Naive thymus-derived CD8-positive, alpha-beta T cell (primary cell): ENCODE measurements at regions not wholly inside any gene's neighbourhood (a gene's known extent, or its start where the extent isn't known, plus 50 kb on each side); places are given as distances from the start of the nearest gene placed in this dataset.
"Not testable (repeated sequence)": the region's sequence is repeated elsewhere in the genome, so short reads cannot be mapped to it uniquely, and the experiment has no call there.

Experiments used
- ATAC-seq, 2 donors: fragments of 150-1000 bp; cut with Tn5 transposase in 1 of 2; sonication (Bioruptor Pico), chemical (Tn5 transposase) in 1 of 2; 1 replicate in 1 of 2; 2 replicates in 1 of 2; pipeline ENCODE4 v1.10.0; 2021; ENCODE audit warnings: mild to moderate bottlenecking in 2 of 2, moderate library complexity in 2 of 2
- POLR2A ChIA-PET: fragments of 350-600 bp; sonication (Branson Sonifier 250); formaldehyde crosslinking; loops from one replicate; lab custom pipeline; 2021; ENCODE audit warnings: antibody characterized with exemption; lab: Charles Lee
- DNase-seq, 10 donors: peaks; one replicate each; pipeline versions ENCODE4 v3.0.0 to v3.0.0-alpha.2; 2020 to 2022
- H3K27ac Mint-ChIP-seq, 10 donors: one replicate each; pipeline ENCODE4 v1.8.0; 2020 to 2022; ENCODE audit warnings: mild to moderate bottlenecking in 10 of 10, mixed read lengths in 10 of 10, moderate library complexity in 4 of 10, inconsistent platforms in 1 of 10
- H3K27me3 Mint-ChIP-seq, 5 donors: one replicate each; pipeline ENCODE4 v1.8.0; 2021 to 2022; ENCODE audit warnings: mixed read lengths in 5 of 5
- H3K36me3 Mint-ChIP-seq, 3 donors: one replicate each; pipeline ENCODE4 v1.8.0; 2020 to 2022; ENCODE audit warnings: mixed read lengths in 3 of 3, mild to moderate bottlenecking in 2 of 3, inconsistent platforms in 1 of 3
- H3K4me1 Mint-ChIP-seq, 4 donors: one replicate each; pipeline ENCODE4 v1.8.0; 2021 to 2022; ENCODE audit warnings: mixed read lengths in 4 of 4
- H3K4me3 Mint-ChIP-seq, 10 donors: one replicate each; pipeline ENCODE4 v1.8.0; 2020 to 2022; ENCODE audit warnings: mild to moderate bottlenecking in 10 of 10, mixed read lengths in 10 of 10, moderate library complexity in 6 of 10, inconsistent platforms in 1 of 10
- H3K9me3 Mint-ChIP-seq, 9 donors: one replicate each; pipeline ENCODE4 v1.8.0; 2020 to 2022; ENCODE audit warnings: mixed read lengths in 9 of 9, mild to moderate bottlenecking in 3 of 9, inconsistent platforms in 1 of 9, moderate library complexity in 1 of 9

DNA sequence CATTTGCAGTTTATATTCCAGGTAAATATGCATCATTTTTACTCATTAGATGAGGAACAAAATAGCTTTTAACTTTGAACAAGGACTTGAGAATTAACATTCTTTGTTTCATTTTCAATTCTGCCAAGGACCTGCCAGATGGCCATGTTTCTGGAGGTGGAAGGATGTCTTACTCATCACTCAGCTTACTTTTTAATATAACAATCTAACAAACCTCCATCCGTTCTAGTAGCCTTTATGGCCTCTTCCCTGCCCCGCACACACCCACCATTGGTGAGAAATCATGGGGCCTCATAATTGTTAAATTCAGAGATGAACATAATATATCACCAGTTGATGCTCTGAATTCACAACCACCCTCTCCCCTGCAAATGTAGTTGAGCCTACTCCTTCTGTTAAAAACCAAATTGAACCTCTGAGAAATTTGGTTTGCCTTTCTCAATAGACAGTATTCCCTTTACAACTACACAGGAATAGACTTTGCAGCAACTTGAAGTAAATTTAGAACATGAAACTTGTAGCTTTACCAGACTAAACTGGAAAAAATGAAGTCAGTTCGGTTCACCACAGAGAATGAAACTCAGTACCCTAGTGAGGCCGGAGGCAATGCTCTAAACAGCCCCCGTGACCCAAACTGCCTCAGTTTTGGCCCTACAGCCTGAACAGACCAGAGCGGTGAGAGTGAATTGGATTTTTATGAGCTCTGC is 50.1 kb upstream of the ACSL4 start:
- H3K27me3 Mint-ChIP-seq = no peaks in the 10 kb centered on the region
- peak overlapping the region in 1 of 10 donors; percentile 90 for H3K27ac Mint-ChIP-seq
- H3K36me3 Mint-ChIP-seq = no peaks in the 10 kb centered on the region
- H3K9me3 Mint-ChIP-seq = no peaks in the 10 kb centered on the region
- DNase-seq = no peak
- POLR2A ChIA-PET = no interaction called here
- no peak overlapping the region for H3K4me3 Mint-ChIP-seq
- no peak for ATAC-seq
- H3K4me1 Mint-ChIP-seq = no peaks in the 10 kb centered on the region

DNA sequence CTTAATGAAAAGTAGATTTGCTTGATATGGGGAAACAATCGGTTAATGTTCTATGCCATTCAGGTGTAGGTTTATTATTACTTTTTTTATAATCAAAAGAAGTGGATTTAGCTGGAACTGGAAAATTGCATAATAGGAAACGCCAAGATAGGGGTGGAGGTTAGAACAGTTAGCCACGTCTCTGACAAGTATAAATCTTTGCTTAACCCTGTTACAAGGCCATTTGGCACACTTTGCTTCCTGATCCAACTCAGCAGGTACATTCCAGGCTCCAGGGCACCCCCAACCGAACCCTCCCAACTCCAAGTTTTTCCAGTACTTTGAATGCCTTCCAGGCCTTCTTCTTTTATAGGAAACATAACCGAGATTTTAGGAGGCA is 50.6 kb upstream of the ACSL4 start:
- ATAC-seq (no peak), DNase-seq (no peak)
- Mint-ChIP-seq H3K27ac (no peak overlapping the region), H3K9me3 (no peaks in the 10 kb centered on the region), H3K36me3 (no peaks in the 10 kb centered on the region), H3K27me3 (no peaks in the 10 kb centered on the region), H3K4me3 (no peak overlapping the region), H3K4me1 (no peaks in the 10 kb centered on the region)
- POLR2A ChIA-PET = no interaction called here

DNA sequence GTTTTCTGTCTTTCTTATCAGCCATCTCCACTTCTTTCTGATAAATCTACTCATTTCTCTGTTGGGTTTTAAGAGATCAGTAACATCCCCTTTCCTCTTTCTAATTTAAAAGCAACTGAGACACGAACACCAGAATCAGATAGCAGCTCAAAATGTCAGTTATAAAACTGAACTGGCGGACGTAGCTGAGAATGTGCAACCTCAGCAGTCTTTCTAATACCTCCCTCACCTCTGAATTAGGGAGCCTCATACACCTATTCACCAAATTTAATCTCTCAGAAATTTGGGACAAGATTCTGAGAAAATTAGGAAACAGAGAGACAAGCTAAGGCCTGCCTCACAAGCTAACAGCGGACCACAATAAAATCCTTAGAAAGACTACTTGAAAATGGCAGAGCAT is 52.0 kb upstream of the ACSL4 start:
- no peak for ATAC-seq
- Mint-ChIP-seq H3K36me3 (no peaks in the 10 kb centered on the region), H3K27me3 (peaks cover 0 to 2% (median 0%) of the 10 kb centered on the region in 5 donors), H3K4me1 (no peaks in the 10 kb centered on the region), H3K4me3 (no peak overlapping the region), H3K9me3 (no peaks in the 10 kb centered on the region), H3K27ac (no peak overlapping the region)
- POLR2A ChIA-PET = interaction anchor here (0.6 kb wide), 1 partner anchor 21 kb away, joined by 3 read pairs; no protein-coding TSS in a partner anchor
- no peak for DNase-seq

GRCh38 chrX:109790511-109790910 is 57.5 kb upstream of the ACSL4 start:
- ATAC-seq, H3K36me3 Mint-ChIP-seq, POLR2A ChIA-PET: not testable (repeated sequence)

DNA sequence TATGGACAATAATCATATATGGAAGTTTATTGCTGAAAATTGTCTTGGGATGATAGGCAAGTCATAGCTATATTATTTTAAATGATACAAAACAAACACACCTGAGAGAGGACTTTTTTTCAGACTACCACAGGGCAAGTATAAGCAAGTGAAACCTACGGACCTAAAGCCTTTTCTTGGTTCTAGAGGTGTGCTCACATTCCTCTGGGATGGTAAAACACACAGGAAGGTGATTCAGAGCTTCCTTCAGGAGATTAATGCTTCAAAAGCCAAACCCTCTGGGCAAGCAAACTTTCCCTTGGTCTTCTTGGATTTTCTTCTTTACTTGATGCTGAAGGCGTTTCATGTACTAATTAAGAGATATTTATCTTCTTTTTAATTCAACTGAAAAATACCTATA is 60.1 kb upstream of the ACSL4 start:
- ATAC-seq (no peak), DNase-seq (no peak)
- peaks cover 0 to 7% (median 2%) of the 10 kb centered on the region in 5 donors for H3K27me3 Mint-ChIP-seq
- H3K9me3 Mint-ChIP-seq = no peaks in the 10 kb centered on the region
- no peak overlapping the region for H3K4me3 Mint-ChIP-seq
- no peaks in the 10 kb centered on the region for H3K4me1 Mint-ChIP-seq
- no peak overlapping the region for H3K27ac Mint-ChIP-seq
- peaks cover 0 to 8% (median 0%) of the 10 kb centered on the region in 3 donors for H3K36me3 Mint-ChIP-seq
- POLR2A ChIA-PET = no interaction called here

More at GRCh38 chrX:109790511-109790910, 57.5 kb upstream of the ACSL4 start:
- not testable (repeated sequence) for H3K4me3 Mint-ChIP-seq, H3K4me1 Mint-ChIP-seq, H3K27me3 Mint-ChIP-seq, DNase-seq, H3K9me3 Mint-ChIP-seq, H3K27ac Mint-ChIP-seq

- POLR2A ChIA-PET = no interaction called here
These were observed 62.6 kb upstream of the ACSL4 start for GRCh38 chrX:109795682-109796081.

DNA sequence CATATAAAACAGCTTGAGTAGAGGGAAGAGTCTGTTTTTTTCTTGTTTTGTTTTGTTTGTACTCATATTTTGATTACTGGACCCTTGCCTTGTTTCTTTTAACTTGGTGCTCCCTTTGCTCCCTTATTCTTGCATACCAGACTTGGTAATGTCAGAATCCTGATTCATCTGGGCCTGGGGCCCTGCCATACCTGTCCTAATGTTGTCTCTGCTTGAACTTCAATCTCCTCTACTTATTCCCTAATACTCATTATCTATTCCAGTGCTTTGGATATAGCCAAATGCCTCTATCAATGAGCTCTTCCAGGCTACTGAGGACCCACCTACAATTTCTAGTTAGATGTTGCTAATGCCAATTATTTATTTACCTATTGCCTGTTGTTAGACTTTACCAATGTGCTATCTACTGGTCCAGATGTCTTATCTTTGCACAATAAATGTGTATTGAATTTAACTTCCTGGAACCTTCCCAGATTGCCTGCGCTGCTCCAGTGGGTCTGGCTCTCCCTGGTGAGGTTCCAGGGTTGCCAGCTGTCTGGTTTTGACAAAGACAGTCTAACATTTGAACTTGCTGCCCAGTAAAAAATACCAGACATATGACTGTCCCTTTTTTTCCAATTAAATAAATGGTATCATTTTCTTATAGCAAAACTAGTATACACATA is 64.4 kb upstream of the ACSL4 start:
- H3K4me1 Mint-ChIP-seq = no peaks in the 10 kb centered on the region
- ATAC-seq = no peak
- H3K27ac Mint-ChIP-seq = no peak overlapping the region
- peaks cover 0 to 3% (median 1%) of the 10 kb centered on the region in 5 donors for H3K27me3 Mint-ChIP-seq
- H3K9me3 Mint-ChIP-seq = no peaks in the 10 kb centered on the region
- DNase-seq = no peak
- no peak overlapping the region for H3K4me3 Mint-ChIP-seq
- POLR2A ChIA-PET = no interaction called here
- peaks cover 0 to 8% (median 0%) of the 10 kb centered on the region in 3 donors for H3K36me3 Mint-ChIP-seq

More at GRCh38 chrX:109795682-109796081, 62.6 kb upstream of the ACSL4 start:
- H3K27me3 Mint-ChIP-seq = peaks cover 0 to 3% (median 1%) of the 10 kb centered on the region in 5 donors
- no peaks in the 10 kb centered on the region for H3K9me3 Mint-ChIP-seq
- no peak overlapping the region for H3K4me3 Mint-ChIP-seq
- H3K27ac Mint-ChIP-seq = no peak overlapping the region
- no peaks in the 10 kb centered on the region for H3K4me1 Mint-ChIP-seq
- DNase-seq (no peak), ATAC-seq (no peak)
- H3K36me3 Mint-ChIP-seq = peaks cover 0 to 8% (median 0%) of the 10 kb centered on the region in 3 donors

DNA sequence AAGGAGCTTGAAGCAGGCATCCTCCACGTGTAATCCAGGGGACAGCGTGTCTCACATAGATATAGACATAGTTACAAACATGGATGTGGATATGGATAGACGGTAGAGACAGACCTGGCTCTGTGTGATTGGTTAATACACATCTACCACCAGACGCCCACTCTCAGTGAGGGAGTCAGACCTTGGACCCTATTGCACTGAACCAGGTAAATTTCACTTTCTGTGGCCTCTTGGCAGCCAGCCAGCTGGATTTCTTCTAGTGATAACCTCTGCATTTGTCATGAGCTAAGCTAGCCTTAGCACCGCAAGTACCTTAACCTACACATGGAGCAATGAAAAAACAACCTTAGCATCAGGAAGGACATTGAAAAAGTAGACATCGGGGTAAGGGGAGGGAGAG is 79.2 kb upstream of the ACSL4 start:
- Mint-ChIP-seq H3K4me1 (peaks cover 0 to 1% (median 0%) of the 10 kb centered on the region in 4 donors), H3K9me3 (peaks cover 0 to 2% (median 0%) of the 10 kb centered on the region in 9 donors), H3K36me3 (no peaks in the 10 kb centered on the region), H3K27ac (no peak overlapping the region), H3K4me3 (no peak overlapping the region), H3K27me3 (peaks cover 0 to 12% (median 3%) of the 10 kb centered on the region in 5 donors)
- ATAC-seq = no peak
- POLR2A ChIA-PET = no interaction called here
- DNase-seq = no peak

DNA sequence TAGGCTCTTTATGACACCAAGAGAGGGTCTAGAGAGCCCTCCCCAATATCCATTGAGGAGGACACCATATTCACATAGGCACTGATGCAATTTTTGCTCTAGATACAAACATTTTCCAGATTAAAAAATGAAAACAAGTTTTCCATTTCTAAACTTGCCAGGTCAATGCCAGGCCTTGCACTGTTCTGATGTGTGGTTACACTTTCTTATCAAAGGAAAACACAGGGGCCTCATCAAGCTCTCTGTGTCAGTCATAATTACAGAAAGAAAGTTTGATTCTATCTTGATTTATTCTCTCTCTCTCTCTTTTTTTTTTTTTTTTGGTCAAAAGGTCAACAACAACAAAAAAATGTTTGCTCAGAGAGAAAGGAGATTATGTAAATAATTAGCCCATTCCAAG is 80.2 kb upstream of the ACSL4 start:
- DNase-seq (no peak), ATAC-seq (no peak)
- POLR2A ChIA-PET = no interaction called here
- Mint-ChIP-seq H3K36me3 (no peaks in the 10 kb centered on the region), H3K27me3 (peaks cover 0 to 12% (median 3%) of the 10 kb centered on the region in 5 donors), H3K27ac (no peak overlapping the region), H3K4me1 (peaks cover 0 to 1% (median 0%) of the 10 kb centered on the region in 4 donors), H3K9me3 (peaks cover 0 to 2% (median 0%) of the 10 kb centered on the region in 9 donors), H3K4me3 (no peak overlapping the region)

GRCh38 chrX:109818976-109819375 is 85.9 kb upstream of the ACSL4 start:
- H3K9me3 Mint-ChIP-seq = peaks cover 0 to 2% (median 0%) of the 10 kb centered on the region in 9 donors
- ATAC-seq (no peak), DNase-seq (no peak)
- H3K4me1 Mint-ChIP-seq = peaks cover 0 to 1% (median 0%) of the 10 kb centered on the region in 4 donors
- POLR2A ChIA-PET = no interaction called here
- H3K27ac Mint-ChIP-seq = no peak overlapping the region
- H3K27me3 Mint-ChIP-seq = peaks cover 0 to 12% (median 3%) of the 10 kb centered on the region in 5 donors
- H3K36me3 Mint-ChIP-seq = no peaks in the 10 kb centered on the region
- H3K4me3 Mint-ChIP-seq = no peak overlapping the region

GRCh38 chrX:109822861-109823260 is 89.8 kb upstream of the ACSL4 start:
- Mint-ChIP-seq H3K4me1 (no peaks in the 10 kb centered on the region), H3K9me3 (peaks cover 0 to 2% (median 0%) of the 10 kb centered on the region in 9 donors), H3K27me3 (no peaks in the 10 kb centered on the region), H3K27ac (no peak overlapping the region), H3K4me3 (no peak overlapping the region), H3K36me3 (no peaks in the 10 kb centered on the region)
- DNase-seq (no peak), ATAC-seq (no peak)
- POLR2A ChIA-PET = no interaction called here

DNA sequence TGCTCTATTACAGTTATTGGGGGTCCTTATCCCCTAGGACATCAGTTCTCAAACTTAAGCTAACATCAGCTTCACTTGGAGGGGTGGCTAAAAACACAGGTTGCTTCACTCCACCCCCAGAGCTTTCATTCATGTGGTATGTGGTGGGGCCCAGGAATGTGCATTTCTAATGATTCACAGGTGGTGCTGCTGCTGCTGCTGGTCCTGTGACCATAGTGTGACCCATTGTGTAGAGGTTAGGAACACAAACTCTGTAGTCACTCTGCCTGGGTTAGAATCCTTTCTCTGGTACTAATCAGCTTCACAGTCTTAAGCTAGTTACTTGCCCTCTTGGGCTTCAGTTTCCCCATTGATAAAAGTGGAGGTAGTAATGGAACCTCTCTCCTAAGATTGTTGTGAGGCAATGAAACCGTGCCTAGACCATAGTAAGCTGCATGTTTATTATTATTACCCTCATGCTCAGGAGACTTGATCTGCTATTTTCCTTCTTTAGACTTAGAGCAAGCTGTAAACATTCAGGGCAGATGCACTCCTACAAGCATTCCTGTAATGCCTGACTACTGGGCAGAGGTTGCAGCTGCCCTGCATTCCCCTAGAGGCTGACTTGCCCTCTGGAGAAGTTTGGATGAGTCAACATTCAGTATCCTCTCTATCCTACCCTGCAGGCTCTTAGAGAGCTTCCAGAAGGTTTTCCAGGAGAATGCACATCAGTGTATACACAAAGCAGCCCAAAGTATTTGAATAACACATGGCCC is 94.1 kb upstream of the ACSL4 start:
- H3K27ac Mint-ChIP-seq = no peak overlapping the region
- POLR2A ChIA-PET = no interaction called here
- H3K36me3 Mint-ChIP-seq = no peaks in the 10 kb centered on the region
- no peaks in the 10 kb centered on the region for H3K27me3 Mint-ChIP-seq
- DNase-seq (no peak), ATAC-seq (no peak)
- H3K4me3 Mint-ChIP-seq = no peak overlapping the region
- no peaks in the 10 kb centered on the region for H3K4me1 Mint-ChIP-seq
- peaks cover 0 to 2% (median 0%) of the 10 kb centered on the region in 9 donors for H3K9me3 Mint-ChIP-seq

DNA sequence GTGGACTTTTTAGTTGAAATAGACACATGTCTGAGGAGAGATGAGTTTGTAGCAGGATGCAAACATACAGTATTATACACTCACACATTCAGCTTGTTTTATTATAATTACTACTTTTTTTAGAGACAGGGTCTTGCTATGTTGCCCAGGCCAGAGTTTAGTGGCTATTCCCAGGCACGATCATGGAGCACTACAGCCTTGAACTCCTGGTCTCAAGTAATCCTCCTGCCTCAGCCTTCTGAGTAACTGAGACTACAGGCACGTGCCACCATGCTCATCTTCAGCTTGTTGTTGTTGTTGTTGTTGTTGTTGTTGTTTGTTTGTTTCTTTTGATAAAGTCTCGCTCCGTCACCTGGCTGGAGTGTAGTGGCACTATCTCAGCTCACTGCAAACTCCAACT is 94.7 kb upstream of the ACSL4 start:
- Mint-ChIP-seq H3K36me3 (no peaks in the 10 kb centered on the region), H3K4me3 (no peak overlapping the region), H3K4me1 (no peaks in the 10 kb centered on the region), H3K9me3 (peaks cover 0 to 2% (median 0%) of the 10 kb centered on the region in 9 donors), H3K27ac (no peak overlapping the region), H3K27me3 (no peaks in the 10 kb centered on the region)
- DNase-seq (no peak), ATAC-seq (no peak)
- POLR2A ChIA-PET = no interaction called here
